GM12878 (cell line): ENCODE measurements at regions not wholly inside any gene's neighbourhood (a gene's known extent, or its start where the extent isn't known, plus 50 kb on each side); places are given as distances from the start of the nearest gene placed in this dataset.

ENCODE experiments used
- ATAC-seq: fragments of 200-7000 bp; cut with Tn5 transposase; 3 replicates; pipeline ENCODE4 v1.9.1; 2020; ENCODE audit warnings: mild to moderate bottlenecking, moderate library complexity
- BruUV-seq: library from RNA; stranded (reverse); fragments of 400-500 nt; replicated peaks from 2 replicates; lab custom pipeline; 2021; lab: Mats Ljungman, UMichigan
- CTCF ChIA-PET: fragments of 300-600 bp; sonication (Branson Sonifier 250); formaldehyde crosslinking; extraction: SDS; loops from one replicate; lab custom pipeline; 2021; ENCODE audit warnings: inconsistent platforms; lab: Yijun Ruan, JAX
- POLR2A ChIA-PET: fragments of 350-600 bp; formaldehyde crosslinking; extraction: SDS; loops from one replicate; lab custom pipeline; 2021; ENCODE audit warnings: inconsistent platforms; lab: Charles Lee
- RAD21 ChIA-PET: fragments of 300-600 bp; sonication (Branson Sonifier 250); formaldehyde crosslinking; loops from one replicate; lab custom pipeline; 2023; ENCODE audit warnings: antibody characterized with exemption; ENCODE audit not compliant: unreplicated experiment; lab: Charles Lee
- SMC1A ChIA-PET: fragments of 300-600 bp; sonication (Branson Sonifier 250); formaldehyde crosslinking; loops from one replicate; lab custom pipeline; 2023; ENCODE audit not compliant: unreplicated experiment, uncharacterized antibody; lab: Charles Lee
- DNase-seq: peaks from one replicate; pipeline ENCODE4 v3.0.0-alpha.2; 2011; ENCODE audit warnings: low read depth, low spot score
- FAIRE-seq: peaks from 3 replicates; lab custom pipeline; 2011; peaks lifted over from hg19 to GRCh38; lab: Jason Lieb, UNC
- H2AFZ ChIP-seq: 2 replicates; pipeline ENCODE4 v1.6.0; 2011; ENCODE audit warnings: low read depth, low read length, control low read depth; ENCODE audit not compliant: control insufficient read depth
- H3K27ac ChIP-seq: 2 replicates; pipeline ENCODE4 v1.5.1; 2011; ENCODE audit warnings: control low read depth; ENCODE audit not compliant: control insufficient read depth, insufficient read depth
- H3K27me3 ChIP-seq, 2 experiments: replicated peaks in 1 of 2; 2 replicates each; pipeline versions ENCODE4 v1.6.0 to v1.6.1; 2011; ENCODE audit warnings: low read length in 1 of 2; ENCODE audit not compliant: control insufficient read depth in 2 of 2, insufficient read depth in 2 of 2
- H3K36me3 ChIP-seq, 2 experiments: 2 replicates each; pipeline ENCODE4 v1.5.1; 2011; ENCODE audit warnings: low read length in 1 of 2; ENCODE audit not compliant: control insufficient read depth in 2 of 2, insufficient read depth in 2 of 2
- H3K4me1 ChIP-seq: 2 replicates; pipeline ENCODE4 v1.6.1; 2011; ENCODE audit warnings: mild to moderate bottlenecking, low read length, moderate library complexity, mixed read lengths; ENCODE audit not compliant: control insufficient read depth, insufficient read depth
- H3K4me2 ChIP-seq: 2 replicates; pipeline ENCODE4 v1.6.0; 2011; ENCODE audit warnings: control low read depth; ENCODE audit not compliant: control insufficient read depth, insufficient read depth
- H3K4me3 ChIP-seq: fragments of 200-600 bp; sonication (generic); 2 replicates; pipeline ENCODE4 v1.5.1; 2016
- H3K79me2 ChIP-seq: 2 replicates; pipeline ENCODE4 v1.6.0; 2011; ENCODE audit warnings: low read length; ENCODE audit not compliant: control insufficient read depth, insufficient read depth
- H3K9ac ChIP-seq: 2 replicates; pipeline ENCODE4 v1.8.0; 2011; ENCODE audit warnings: low read length, control low read depth, mixed read lengths; ENCODE audit not compliant: control insufficient read depth, insufficient read depth
- H3K9me3 ChIP-seq: replicated peaks from 3 replicates; pipeline ENCODE4 v1.5.1; 2011; ENCODE audit warnings: mild to moderate bottlenecking, low read length; ENCODE audit not compliant: control insufficient read depth, insufficient read depth
- H4K20me1 ChIP-seq: 2 replicates; pipeline ENCODE4 v1.6.0; 2011; ENCODE audit not compliant: control insufficient read depth, insufficient read depth
- CEBPB ChIP-seq, 2 experiments: fragments of 150-350 bp in 1 of 2; IDR thresholded peaks; 2 replicates each; pipeline ENCODE4 v1.6.1; 2012 to 2014; ENCODE audit warnings: low read depth in 2 of 2, low read length in 2 of 2, borderline replicate concordance in 1 of 2, inconsistent platforms in 1 of 2
- MTA2 ChIP-seq: fragments of 450-650 bp; IDR thresholded peaks from 2 replicates; pipeline ENCODE4 v1.6.1; 2016; ENCODE audit warnings: low read depth, mild to moderate bottlenecking, moderate library complexity
- RAD21 ChIP-seq: IDR thresholded peaks from 2 replicates; pipeline ENCODE4 v1.6.1; 2011; ENCODE audit warnings: mild to moderate bottlenecking, low read depth, low read length, moderate library complexity; ENCODE audit not compliant: insufficient read depth
- SKIL ChIP-seq: fragments of 450-650 bp; IDR thresholded peaks from 2 replicates; pipeline ENCODE4 v1.6.1; 2017; ENCODE audit warnings: mild to moderate bottlenecking, low read depth, inconsistent platforms; ENCODE audit not compliant: poor library complexity, severe bottlenecking
- SMAD1 ChIP-seq: fragments of 450-650 bp; IDR thresholded peaks from 2 replicates; pipeline ENCODE4 v1.6.1; 2018; ENCODE audit warnings: mild to moderate bottlenecking, low read depth; ENCODE audit not compliant: partially characterized antibody
- ZNF274 ChIP-seq: IDR thresholded peaks from one replicate; pipeline ENCODE4 v1.8.0; 2011; ENCODE audit not compliant: insufficient read length, insufficient read depth
- WGBS: methylation state at CpG from one replicate; pipeline ENCODE4 v1.1.6; 2016; ENCODE audit warnings: low lambda C conversion rate; ENCODE audit not compliant: insufficient replicate concordance, insufficient coverage; ENCODE audit errors: missing lambda C conversion rate; 5-methylcytosine and 5-hydroxymethylcytosine counted together
- in situ Hi-C: fragments of 300-500 bp; cut with MboI; formaldehyde crosslinking; loops from 9 replicates; pipeline ENCODE4 v1.14.3; 2018; ENCODE audit warnings: mixed read lengths
- intact Hi-C: fragments of 100-400 bp; cut with micrococcal nuclease; formaldehyde crosslinking; loops from one replicate; pipeline ENCODE4 v1.14.2; 2022; ENCODE audit not compliant: unreplicated experiment

GRCh38 chr16:85546585-85547447 is 66.3 kb upstream of the GSE1 start:
- no peak for FAIRE-seq
- 68% methylated on average over 21 of the region's 21 CpGs for WGBS

More at GRCh38 chr16:85546585-85547447, 66.3 kb upstream of the GSE1 start:
- no peaks in the 10 kb centered on the region for H3K27me3 ChIP-seq
- no peak overlapping the region for H3K4me3 ChIP-seq
- TF ChIP-seq ZNF274 (no peak), SKIL (no peak), SMAD1 (no peak), CEBPB (IDR thresholded peaks at IDR 0.05; ENCODE audit: borderline replicate concordance in 1 of 2, low read depth in 2 of 2, low read length in 2 of 2) (no peak), MTA2 (no peak), RAD21 (no peak)
- TF ChIP-seq, all 136 proteins: peak for 0
- Histone ChIP-seq H2AFZ (no peak overlapping the region), H3K27ac (no peak overlapping the region), H3K4me1 (no peaks in the 10 kb centered on the region), H3K4me2 (no peak overlapping the region), H3K79me2 (no peaks in the 10 kb centered on the region), H4K20me1 (no peaks in the 10 kb centered on the region), H3K36me3 (no peaks in the 10 kb centered on the region), H3K9me3 (no peaks in the 10 kb centered on the region), H3K9ac (no peak overlapping the region)
- DNase-seq = no peak
- ChIA-PET CTCF (no interaction called here), SMC1A (interaction anchor here (1.1 kb wide), 1 partner anchor 61 kb away, joined by 4 read pairs; no protein-coding TSS in a partner anchor), POLR2A (no interaction called here), RAD21 (no interaction called here)
- no TSS peak for BruUV-seq
- intact Hi-C loops (no loop called here), in situ Hi-C loops (no loop called here)
- ATAC-seq = no peak
